ENCODE measurements at regions not wholly inside any gene's neighbourhood (a gene's known extent, or its start where the extent isn't known, plus 50 kb on each side); places are given as distances from the start of the nearest gene placed in this dataset.

GRCh38 chr13:30821421-30821820, 84.7 kb upstream of the MEDAG start:
- H2AK9ac ChIP-seq (replicated peaks; ENCODE audit: low read depth, low read length, poor library complexity): no peak overlapping the region
- H3K56ac ChIP-seq (ENCODE audit: extremely low read depth, insufficient read depth, low read length): no peak overlapping the region
- no peaks in the 10 kb centered on the region for H3K79me1 ChIP-seq (ENCODE audit: low read depth in 1 of 2, low read length in 2 of 2)
- no peaks in the 10 kb centered on the region for H3K9me3 ChIP-seq (ENCODE audit: control insufficient read depth, insufficient read depth, low read length)
- DNase-seq (no peak), ATAC-seq (ENCODE audit: low read depth) (no peak)
- H4K5ac ChIP-seq (ENCODE audit: low read depth, low read length): no peak overlapping the region; the same call in 1 of the 2 replicates
- peaks cover 5% of the 10 kb centered on the region; the same call in 1 of the 2 replicates for H3K9me1 ChIP-seq (ENCODE audit: insufficient read depth, low read length)
- no peak overlapping the region for H4K91ac ChIP-seq (ENCODE audit: insufficient read depth, low read depth, low read length)
- no peaks in the 10 kb centered on the region for H3K36me3 ChIP-seq (ENCODE audit: control insufficient read depth, insufficient read depth, low read length)
- H3K23ac ChIP-seq (ENCODE audit: low read depth, low read length): no peak overlapping the region
- H2BK5ac ChIP-seq (ENCODE audit: low read depth, low read length, poor library complexity, severe bottlenecking): no peak overlapping the region
- ChIA-PET POLR2A (ENCODE audit: unreplicated experiment) (no interaction called here), CTCF (no interaction called here)
- no peak overlapping the region for H3K18ac ChIP-seq (ENCODE audit: low read depth, low read length)
- H2AK5ac ChIP-seq (ENCODE audit: low read depth, low read length): no peak overlapping the region
- no peaks in the 10 kb centered on the region for H3K27me3 ChIP-seq (ENCODE audit: control insufficient read depth, insufficient read depth, low read length)
- H3K14ac ChIP-seq (replicated peaks; ENCODE audit: low read depth, low read length): no peak overlapping the region
- H3K4me2 ChIP-seq (ENCODE audit: low read depth, low read length): no peak overlapping the region
- no peaks in the 10 kb centered on the region for H4K20me1 ChIP-seq (ENCODE audit: insufficient read depth, low read length)
- intact Hi-C loops (cut with micrococcal nuclease) (no loop called here), in situ Hi-C loops (cut with MboI; ENCODE audit: low sequenced_read_pairs) (loop anchor here (25.0 kb wide), 1 partner anchor 359 kb away; the partner anchor contains the start of gene HMGB1), dilution Hi-C loops (cut with HindIII; ENCODE audit: low sequenced_read_pairs, unreplicated experiment) (no loop called here)
- BruUV-seq (replicated peaks): no TSS peak
- no peak overlapping the region for H4K8ac ChIP-seq (ENCODE audit: low read depth in 2 of 2, low read length in 2 of 2)
- no peak overlapping the region for H2BK15ac ChIP-seq (ENCODE audit: low read depth, low read length)
- H3K9ac ChIP-seq (ENCODE audit: low read depth, low read length): no peak overlapping the region
- H3K27ac ChIP-seq (ENCODE audit: insufficient read depth, low read length): no peak overlapping the region
- no peak overlapping the region for H3K4me3 ChIP-seq (ENCODE audit: insufficient read depth, low read depth, low read length)
- H2BK120ac ChIP-seq (ENCODE audit: low read depth, low read length): no peak overlapping the region
- 100% methylated on average over 1 of the region's 2 CpGs; no CpG with 5 or more reads in 1 of the 2 experiments for WGBS, 2 experiments (ENCODE audit: extremely low coverage in 2 of 2, insufficient read length in 1 of 2)
- peaks cover 6% of the 10 kb centered on the region for H3K4me1 ChIP-seq (ENCODE audit: control insufficient read depth, insufficient read depth, low read length)
- TF ChIP-seq MXI1 (IDR thresholded peaks at IDR 0.05; ENCODE audit: borderline replicate concordance, low read depth, low read length) (no peak), MAZ (IDR thresholded peaks at IDR 0.05; ENCODE audit: borderline replicate concordance, low read depth, low read length) (no peak), CTCF (conservative IDR thresholded peaks at IDR 0.05; ENCODE audit: low read depth, low read length) (no peak)
- H2AFZ ChIP-seq (replicated peaks; ENCODE audit: low read length, poor library complexity): no peak overlapping the region
- H2BK20ac ChIP-seq (ENCODE audit: low read depth, low read length): no peak overlapping the region
- no peak overlapping the region for H3K4ac ChIP-seq (ENCODE audit: low read depth, low read length)
